ENCODE measurements at regions not wholly inside any gene's neighbourhood (a gene's known extent, or its start where the extent isn't known, plus 50 kb on each side); places are given as distances from the start of the nearest gene placed in this dataset.
"Not testable (repeated sequence)": the region's sequence is repeated elsewhere in the genome, so short reads cannot be mapped to it uniquely, and the experiment has no call there.

- DNase-seq (ENCODE audit: insufficient read length, low spot score); FAIRE-seq: not testable (repeated sequence)
Measured at GRCh38 chr16:29193248-29193574, 208.4 kb downstream of the LAT start.

- DNase-seq (ENCODE audit: insufficient read length, low spot score) (no peak), FAIRE-seq (no peak)
Measured at GRCh38 chr16:29192329-29193247, 207.7 kb downstream of the LAT start.

- not testable (repeated sequence) for DNase-seq (ENCODE audit: insufficient read length, low spot score); FAIRE-seq
Measured at GRCh38 chr16:29191636-29192180, 206.9 kb downstream of the LAT start.

- DNase-seq (ENCODE audit: insufficient read length, low spot score); FAIRE-seq: not testable (repeated sequence)
Measured at GRCh38 chr16:29190553-29191431, 205.9 kb downstream of the LAT start.

- FAIRE-seq; DNase-seq (ENCODE audit: insufficient read length, low spot score): not testable (repeated sequence)
Measured at GRCh38 chr16:29188806-29189205, 204.0 kb downstream of the LAT start.

GRCh38 chr16:29186306-29187220 is 201.7 kb downstream of the LAT start:
- not testable (repeated sequence) for FAIRE-seq; DNase-seq (ENCODE audit: insufficient read length, low spot score)

GRCh38 chr16:29185872-29186271 is 201.0 kb downstream of the LAT start:
- DNase-seq (ENCODE audit: insufficient read length, low spot score); FAIRE-seq: not testable (repeated sequence)

- FAIRE-seq: not testable (repeated sequence)
Measured at GRCh38 chr16:29184738-29185438, 200.0 kb downstream of the LAT start.

GRCh38 chr16:29182940-29183868 is 198.4 kb downstream of the LAT start:
- FAIRE-seq; DNase-seq (ENCODE audit: insufficient read length, low spot score): not testable (repeated sequence)

More at GRCh38 chr16:29184738-29185438, 200.0 kb downstream of the LAT start:
- DNase-seq (ENCODE audit: insufficient read length, low spot score): not testable (repeated sequence)

- FAIRE-seq (no peak), DNase-seq (ENCODE audit: insufficient read length, low spot score) (no peak)
Measured at GRCh38 chr16:29182501-29182900, 197.6 kb downstream of the LAT start.

GRCh38 chr16:29181921-29182411 is 197.1 kb downstream of the LAT start:
- FAIRE-seq; DNase-seq (ENCODE audit: insufficient read length, low spot score): not testable (repeated sequence)

GRCh38 chr16:29181254-29181780 is 196.5 kb downstream of the LAT start:
- not testable (repeated sequence) for DNase-seq (ENCODE audit: insufficient read length, low spot score); FAIRE-seq

- FAIRE-seq; DNase-seq (ENCODE audit: insufficient read length, low spot score): not testable (repeated sequence)
Measured at GRCh38 chr16:29180206-29180600, 195.4 kb downstream of the LAT start.

GRCh38 chr16:29179401-29180205 is 194.8 kb downstream of the LAT start:
- not testable (repeated sequence) for DNase-seq (ENCODE audit: insufficient read length, low spot score)
- FAIRE-seq: peak; percentile 86

- DNase-seq (ENCODE audit: insufficient read length, low spot score); FAIRE-seq: not testable (repeated sequence)
Measured at GRCh38 chr16:29177888-29178726, 193.3 kb downstream of the LAT start.

Measured in HTR-8/SVneo (cell line).